DMS53 treated with DMSO at 0.1 percent for 48 hours (cell line): ENCODE measurements at regions not wholly inside any gene's neighbourhood (a gene's known extent, or its start where the extent isn't known, plus 50 kb on each side); places are given as distances from the start of the nearest gene placed in this dataset.
"Not testable (repeated sequence)": the region's sequence is repeated elsewhere in the genome, so short reads cannot be mapped to it uniquely, and the experiment has no call there.

Experiments
- DNase-seq: peaks from one replicate; lab custom pipeline; 2025; ENCODE audit not compliant: unreplicated experiment; lab: John Stamatoyannopoulos, UW

DNA sequence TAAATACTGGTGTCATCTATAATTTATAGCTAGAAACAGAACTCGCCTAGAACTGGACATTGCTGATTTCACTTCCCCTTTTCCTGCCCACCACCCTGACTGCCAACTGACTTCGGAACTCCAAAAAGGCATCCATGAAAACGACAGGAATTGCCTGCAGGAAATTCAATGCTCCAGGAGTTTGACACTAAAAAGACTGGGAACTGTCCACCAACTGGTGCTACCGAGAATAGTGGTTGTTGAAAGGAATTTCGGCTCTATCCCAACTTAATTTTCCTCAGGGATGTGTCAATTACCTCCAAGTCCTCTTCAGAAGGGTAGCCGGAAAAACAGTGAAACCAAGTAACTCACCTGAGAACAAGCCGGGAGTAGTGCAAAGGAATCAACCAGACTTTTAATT lies 440.0 kb downstream of the PRELID2 start:
- not testable (repeated sequence) for DNase-seq

DNA sequence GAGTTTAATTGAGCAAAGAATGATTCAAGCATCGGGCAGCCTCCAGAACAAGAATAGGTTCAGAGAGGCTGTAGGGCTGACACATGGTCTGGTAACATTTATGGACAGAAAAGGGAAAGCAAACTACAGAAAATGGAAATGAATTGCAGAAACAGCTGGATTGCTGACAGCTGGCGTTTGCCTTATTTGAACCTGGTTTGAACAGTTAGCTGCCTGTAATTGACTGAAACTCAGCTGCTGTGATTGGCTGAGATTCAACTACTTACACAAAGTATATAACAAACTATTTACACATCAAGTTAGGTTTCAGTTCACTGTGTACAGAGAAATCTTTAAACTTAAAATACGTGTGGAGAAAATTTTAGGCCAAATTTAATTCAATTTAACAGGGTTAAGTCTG lies 441.7 kb downstream of the PRELID2 start:
- no peak for DNase-seq

DNA sequence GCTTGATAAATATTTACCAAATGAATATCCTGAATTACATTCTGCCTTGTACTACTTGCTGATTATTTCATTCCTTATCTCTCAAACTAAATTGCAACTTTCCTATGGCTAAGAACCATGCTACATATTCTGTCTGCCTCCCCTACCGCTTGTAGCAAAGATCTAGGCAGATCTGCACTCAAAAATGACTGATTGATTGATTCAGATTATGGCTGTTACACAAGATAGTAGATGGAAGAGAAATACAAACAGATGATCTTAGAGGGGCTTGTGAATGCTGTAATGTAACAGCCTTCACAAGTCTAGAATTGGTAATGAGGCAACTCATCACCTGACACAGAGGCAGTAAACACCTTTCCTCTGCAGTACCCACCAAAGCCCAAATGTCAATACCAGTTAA lies 446.1 kb downstream of the PRELID2 start:
- DNase-seq = no peak

DNA sequence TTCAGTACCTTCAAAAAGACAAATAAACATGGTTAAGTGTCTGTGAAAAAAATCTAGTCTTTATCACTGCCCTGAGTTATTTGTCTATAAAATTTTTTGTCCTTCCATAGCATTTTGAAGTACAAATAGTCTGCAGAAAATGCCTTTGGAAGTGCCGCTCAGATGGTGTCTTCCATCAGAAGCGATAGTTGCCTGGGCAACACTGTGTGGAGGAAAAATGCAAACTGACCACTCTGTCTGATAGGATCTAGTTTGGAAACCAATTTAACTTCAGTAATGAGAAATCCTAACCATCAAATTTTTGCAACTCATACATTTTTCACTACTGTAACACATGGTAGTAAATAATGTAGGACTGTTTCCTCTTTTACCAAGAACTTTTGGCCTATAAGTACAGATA lies 449.9 kb downstream of the PRELID2 start:
- no peak for DNase-seq

DNA sequence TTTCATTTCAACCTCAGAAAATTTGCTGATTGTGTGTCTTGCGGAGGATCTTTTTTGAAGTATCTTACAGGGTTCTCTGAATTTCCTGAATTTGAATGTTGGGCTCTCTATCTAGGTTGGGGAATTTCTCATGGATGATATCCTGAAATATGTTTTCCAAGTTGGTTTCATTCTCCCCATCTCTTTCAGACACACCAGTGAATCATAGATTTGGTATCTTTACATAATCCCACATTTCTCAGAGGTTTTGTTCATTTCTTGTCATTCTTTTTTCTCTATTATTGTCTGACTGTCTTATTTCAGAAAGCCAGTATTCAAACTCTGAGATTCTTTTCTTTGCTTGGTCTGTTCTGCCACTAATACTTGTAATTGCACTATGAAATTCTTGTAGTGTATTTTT lies 456.9 kb downstream of the PRELID2 start:
- DNase-seq = no peak

DNA sequence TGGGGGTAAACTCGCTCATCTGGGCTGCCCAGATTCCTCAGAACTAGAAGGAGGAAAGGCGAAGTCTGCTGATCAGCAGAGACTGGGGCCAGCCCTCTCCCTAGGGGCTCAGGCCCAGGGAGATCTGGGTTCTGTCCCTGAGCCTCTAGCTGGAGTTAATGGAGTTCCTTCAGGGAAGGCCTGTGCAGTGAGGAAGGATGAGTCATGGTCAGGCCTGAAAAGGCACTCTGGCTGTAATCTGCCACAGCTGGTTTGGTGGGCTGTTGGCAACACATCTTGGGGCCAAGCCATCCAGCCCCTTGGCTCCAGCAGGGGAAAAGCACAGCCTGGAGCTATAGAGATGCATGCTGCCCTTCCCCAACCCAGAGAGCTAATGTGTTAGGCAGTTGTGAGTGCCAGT lies 459.6 kb downstream of the PRELID2 start:
- DNase-seq = no peak

DNA sequence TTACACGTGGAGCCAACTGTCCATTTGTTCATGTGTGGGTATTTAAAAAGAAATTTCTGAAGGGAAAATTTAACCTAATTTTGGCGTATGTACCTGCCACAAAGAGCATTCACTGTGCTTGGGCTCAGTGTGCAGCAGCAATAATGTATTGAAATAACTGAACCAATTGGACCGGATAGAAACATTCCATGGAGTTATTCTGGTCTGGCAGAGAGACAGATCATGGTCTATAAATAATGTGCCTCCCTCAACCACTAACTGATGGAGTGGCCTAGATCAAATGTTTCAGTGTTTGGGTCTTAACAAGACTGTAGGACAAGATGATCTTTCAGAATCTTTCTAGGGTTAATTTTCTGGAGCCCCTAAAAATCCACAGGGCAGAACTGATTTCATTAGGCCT lies 469.7 kb downstream of the PRELID2 start:
- no peak for DNase-seq

DNA sequence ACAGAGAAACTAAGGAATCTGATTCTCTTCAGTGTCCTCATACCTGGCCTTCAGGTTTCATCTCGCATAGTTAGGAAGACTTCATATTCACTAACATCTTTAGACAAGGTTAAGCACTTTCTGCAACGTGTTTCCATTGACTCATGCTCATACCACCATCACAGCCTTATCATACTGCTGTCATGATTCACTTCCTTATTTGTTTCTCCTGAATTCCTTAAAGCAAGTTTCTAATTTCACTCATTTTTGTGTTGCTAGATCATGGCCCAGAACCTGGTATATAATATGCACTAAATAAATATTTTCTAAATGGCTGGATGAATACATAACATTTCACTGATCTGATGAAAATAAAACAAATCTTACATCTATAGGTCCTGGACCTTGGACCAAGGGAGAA lies 472.9 kb downstream of the PRELID2 start:
- DNase-seq = no peak

DNA sequence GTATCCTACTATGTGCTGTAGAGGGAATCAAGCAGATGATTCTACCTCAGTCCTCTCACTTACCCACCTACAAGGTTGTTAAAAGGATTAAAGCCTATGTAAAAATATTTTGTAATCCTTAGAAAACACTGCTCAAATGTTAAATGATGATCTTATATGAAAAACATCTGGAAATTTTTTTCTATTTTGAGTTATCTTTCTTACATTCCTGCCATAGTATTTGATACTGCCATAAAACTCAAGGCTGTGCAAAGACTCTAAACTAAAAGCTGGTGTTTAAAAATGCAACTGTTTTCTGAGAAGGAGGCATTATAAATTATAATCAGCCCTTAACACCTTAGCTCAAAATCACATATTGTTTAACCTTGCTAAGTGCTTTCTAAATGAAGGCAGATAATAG lies 474.2 kb downstream of the PRELID2 start:
- DNase-seq = no peak

DNA sequence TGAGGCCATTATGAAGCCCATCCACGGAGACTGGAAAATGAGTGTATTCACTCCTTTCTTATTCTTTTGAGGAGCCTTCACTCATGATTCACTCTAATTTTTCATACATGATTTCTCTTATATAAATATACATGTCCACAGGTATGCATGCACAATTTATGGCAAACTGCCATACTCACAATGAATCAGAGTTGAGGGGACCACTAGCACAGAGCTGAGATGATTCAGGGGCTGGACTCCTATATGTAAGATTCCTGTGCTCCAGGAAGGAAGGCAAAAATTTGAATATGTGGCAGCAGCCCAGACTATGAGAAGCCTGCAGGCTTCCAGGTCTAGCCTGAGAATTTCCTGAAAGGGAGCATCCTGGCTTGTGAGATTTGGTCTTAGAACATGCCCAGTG lies 484.6 kb downstream of the PRELID2 start:
- DNase-seq = no peak

DNA sequence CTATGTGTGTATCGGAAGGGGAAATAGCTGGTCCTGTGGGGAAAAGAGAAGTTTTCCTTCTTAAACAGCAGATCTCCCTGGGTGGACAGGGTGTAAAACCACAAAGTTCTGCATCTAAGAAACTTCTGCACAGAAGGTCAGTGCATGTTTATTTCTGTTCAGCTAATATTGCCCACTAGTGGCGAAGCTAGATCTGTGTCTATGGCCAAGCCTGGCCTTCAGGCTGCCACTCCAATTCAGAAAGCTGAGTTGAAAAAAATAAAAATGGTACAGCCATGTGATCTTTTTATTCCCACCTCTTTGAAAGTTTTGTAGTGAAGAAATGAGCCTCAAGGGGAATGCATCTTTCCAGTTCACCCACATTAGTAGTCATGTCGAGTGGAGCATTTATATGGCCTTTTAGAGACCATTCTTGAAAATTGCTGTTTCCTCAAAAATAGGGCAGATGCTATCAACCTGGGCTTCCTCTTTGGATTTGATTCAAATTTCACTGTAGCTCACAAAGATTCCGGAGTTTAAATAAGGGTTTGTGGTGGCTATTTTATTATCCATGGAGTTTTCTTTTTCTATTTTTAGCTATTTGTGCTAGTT lies 488.0 kb downstream of the PRELID2 start:
- DNase-seq = peak; percentile 14

DNA sequence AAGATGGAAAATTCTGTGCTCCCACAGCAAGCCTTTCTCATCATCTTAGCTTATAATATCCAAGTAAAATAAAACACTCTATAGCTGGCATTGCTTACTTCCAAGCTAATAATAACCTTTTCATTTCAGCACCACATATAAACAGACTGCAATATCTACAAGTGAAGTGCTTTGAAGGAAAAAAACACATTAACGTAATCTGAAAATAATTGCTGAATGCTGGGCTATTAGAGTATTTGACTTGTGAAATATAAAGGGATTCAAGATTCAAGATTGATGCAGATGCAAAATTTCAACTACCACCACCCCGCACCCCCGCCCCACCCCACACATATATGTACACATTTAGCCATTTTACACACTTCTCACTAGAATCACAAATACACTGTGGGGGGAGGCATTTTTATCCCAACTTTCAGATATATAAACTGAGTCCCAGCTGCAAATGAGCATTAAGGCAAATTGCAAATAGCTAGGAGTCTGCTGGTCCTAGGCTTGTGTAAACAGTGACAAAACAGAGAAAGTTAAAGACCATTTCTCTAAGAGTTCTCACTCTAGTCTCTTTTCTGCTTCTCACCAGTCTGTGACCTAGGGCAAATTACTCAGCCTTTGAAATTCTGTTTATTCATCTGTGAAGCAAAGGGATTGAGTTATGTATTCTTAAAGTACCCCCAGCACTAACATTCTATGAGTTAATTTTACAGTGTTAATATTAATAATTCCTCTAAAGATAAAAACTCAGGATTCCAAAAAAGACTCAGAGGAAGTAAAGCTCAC lies 489.4 kb downstream of the PRELID2 start:
- DNase-seq = no peak

DNA sequence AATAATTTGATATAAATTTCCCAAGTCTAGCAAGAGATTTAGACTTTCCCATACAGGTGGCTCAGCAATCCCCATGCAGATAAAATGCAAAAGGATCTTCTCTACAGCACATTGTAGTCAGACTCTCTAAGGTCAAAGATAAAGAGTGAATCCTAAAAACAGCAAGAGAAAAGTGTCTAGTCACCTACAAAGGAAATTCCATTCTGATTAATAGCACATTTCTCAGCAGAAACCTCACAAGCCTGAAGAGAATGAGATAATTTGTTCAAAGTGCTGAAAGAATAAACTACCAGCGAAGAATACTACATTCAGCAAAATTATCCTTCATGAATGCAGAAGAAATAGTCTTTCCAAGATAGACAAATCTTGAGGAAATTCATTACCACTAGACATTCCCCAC lies 493.3 kb downstream of the PRELID2 start:
- no peak for DNase-seq

DNA sequence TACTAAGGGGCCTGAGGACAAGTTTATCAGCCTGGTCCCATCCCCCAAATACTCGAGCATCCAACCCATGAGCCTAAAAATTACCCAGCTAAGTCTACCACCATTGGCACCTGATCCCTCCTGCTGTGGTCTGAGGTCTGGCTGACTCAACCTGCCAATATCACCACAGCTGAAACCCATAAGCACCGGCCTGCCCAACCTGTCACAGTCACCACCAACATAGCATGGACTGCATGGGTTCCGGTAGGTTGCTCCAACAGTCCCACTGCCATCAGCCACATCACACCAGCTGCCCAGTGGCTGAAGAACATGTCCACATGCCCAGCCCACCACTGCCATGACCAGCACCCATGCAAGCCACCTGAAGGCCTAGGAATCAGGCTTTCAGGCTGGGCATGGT lies 495.0 kb downstream of the PRELID2 start:
- no peak for DNase-seq

DNA sequence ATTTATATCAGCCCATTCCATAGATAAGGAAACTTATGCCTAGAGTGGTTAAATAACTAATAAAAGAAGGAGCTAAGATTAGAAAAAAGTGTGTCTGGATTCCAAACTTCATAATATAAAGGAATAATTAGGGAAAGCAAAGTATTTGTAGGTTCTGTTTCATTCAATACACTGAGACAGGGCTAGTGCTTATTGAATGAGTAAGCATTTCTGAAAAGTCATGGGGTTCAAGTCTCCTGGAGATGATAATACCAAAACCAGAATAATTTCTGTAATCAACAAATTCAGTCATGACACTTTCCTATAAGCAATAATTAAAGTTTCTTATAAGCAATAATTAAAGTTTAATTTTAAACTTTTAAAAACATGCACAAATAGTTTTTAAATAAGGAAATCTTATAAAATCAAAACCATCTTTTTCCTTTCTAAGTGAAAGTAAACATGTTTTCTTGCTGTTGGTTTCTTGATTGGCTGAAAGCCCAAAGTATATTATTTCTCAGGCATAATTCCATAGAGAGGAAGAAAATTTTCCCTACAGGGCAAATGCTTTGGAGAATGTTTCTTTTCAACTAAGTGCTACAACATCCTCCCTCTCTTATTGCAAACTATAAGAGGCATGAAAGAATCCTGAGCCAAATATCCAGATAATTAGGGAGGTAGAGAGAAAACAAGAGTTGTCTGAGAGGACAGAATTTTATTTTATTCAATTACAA lies 510.2 kb downstream of the PRELID2 start:
- no peak for DNase-seq

DNA sequence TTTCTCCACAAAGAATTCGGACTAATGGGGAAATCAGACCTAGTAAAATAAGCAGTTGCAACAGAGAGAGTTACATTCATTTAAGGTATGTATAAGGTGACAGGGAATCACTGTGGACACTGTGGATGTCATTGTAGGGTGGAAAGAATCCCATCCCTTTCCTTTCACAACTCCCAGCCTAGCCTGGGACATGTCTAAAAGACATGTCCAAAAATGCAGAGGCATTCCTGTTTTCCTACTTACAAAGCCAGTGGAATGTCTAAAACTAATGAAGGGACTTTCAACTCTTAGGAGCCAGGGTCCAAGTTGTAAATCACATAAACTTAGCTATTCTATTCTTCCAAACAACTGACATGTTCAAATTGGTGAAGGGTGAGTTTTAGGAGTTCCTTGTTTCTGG lies 511.0 kb downstream of the PRELID2 start:
- DNase-seq = no peak

DNA sequence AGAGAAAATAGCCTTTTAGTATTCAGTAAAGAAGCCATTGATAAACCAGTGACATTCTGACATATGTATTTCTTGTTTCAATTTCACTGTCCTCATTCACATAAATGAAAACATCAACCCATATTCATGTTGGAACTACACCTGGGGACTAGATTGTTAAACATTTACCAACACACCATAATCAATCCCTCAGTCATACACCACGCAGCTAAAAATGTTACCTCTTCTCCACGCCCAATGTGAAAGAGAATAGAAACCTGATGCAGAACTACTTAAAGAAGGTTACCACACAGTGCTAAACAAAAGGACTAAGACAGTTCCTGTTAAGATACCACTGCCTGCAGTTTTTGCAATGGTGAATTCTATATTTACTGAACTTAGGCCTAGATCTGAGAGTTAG lies 518.9 kb downstream of the PRELID2 start:
- DNase-seq = no peak

DNA sequence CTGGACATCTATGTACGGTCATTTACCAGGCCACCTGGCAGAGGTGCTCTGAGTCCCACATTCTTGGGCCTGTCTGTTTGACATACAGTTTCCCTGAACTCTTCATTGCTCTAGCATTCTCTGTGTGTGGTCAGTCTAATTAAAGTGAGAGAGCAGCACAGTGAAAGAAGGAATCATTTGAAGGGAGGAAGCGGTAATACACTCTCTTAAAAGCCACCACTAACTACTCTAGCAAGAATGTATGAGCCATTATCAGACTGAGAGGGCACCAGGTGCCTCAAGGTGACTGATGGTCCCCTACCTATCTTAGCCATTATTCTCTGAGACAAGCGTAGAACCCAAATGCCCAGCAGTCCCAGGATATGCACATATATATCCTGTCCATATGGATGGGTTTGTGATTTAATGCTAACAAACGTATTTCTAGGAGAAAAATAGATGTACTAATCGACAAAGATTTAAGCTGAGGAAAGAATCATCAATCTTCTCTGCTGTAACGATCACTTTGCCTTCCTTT lies 527.2 kb downstream of the PRELID2 start:
- no peak for DNase-seq

DNA sequence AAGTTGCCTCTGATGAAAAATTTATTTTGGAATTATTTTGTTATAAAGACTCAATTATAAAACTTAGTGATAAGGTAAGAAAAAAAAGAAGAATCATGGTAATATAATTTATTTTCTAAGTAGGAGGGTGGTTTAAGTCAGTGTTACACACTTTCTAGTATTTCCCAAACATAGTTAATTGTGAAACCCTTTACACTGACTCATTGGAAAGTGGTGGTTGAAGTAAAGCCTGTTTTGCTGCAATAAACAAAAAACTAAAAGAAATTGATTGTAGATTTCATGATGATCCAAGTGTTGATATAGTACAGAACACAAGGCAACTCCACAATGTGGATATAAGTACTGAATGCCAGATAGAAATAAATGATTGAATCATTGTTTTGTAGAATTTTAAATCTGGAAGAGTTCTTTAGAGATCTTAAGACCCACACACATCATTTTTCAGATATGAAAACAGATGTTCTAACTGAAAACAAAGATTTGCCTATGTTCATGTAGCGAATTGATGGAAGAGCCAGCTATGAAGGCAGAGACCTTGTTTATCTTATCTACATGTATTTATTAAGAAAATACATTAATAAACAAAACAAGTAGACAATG lies 539.8 kb downstream of the PRELID2 start:
- no peak for DNase-seq

DNA sequence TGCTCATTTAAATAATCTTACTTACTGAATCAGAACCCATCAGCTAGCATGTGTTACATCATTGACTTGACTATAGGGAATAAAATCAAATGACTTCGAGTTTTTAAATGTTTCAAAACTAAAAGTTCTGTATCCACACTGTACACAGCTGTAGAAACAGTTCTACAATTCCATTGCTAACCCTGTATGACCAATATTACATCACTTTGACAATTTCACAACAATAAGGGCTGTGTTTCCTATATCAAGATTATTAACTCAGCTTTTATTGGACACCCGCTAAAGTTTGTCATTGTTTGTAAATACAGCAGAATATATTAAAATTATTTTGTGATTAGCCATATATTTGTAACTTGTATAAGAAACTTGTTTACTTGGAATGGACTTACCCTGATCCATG lies 540.8 kb downstream of the PRELID2 start:
- no peak for DNase-seq

DNA sequence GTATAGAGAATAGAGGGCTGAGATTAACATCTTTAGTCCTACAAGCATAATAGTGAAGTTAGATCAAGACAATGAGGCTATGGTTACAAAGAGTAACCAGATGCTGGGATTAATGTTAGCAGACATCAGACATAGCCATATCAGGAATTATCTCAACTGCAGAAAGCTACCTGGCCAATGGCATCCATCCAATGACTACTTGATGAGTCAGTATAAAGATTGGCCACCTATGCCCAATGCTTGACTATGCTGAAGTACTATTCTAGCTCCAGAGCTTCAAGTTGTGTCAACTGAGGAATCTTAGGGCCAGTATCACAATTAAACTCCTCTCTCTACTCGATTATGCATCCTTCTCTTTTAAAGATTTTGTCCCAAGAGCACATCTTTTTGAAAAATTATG lies 541.4 kb downstream of the PRELID2 start:
- no peak for DNase-seq

DNA sequence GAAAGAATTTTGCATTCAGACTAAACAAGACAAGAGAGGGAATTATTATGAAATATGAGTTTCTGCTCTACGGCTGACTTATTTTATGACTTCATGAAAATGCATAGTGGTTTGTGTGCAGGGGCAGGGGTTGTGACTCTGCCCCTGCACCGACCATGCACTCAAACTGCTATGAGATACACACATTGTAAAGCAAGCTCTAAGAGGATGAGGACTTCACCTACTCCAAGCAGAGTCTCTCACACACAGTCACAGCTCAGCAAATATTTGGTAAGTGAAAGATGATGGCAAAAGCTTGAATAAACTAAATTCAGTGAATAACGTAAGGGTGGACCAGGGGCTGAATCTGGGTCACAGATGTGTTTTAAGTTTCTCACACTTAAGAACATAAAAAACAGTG lies 542.9 kb downstream of the PRELID2 start:
- DNase-seq = no peak
